GM21723 (cell line): ENCODE measurements at regions not wholly inside any gene's neighbourhood (a gene's known extent, or its start where the extent isn't known, plus 50 kb on each side); places are given as distances from the start of the nearest gene placed in this dataset.
"Not testable (repeated sequence)": the region's sequence is repeated elsewhere in the genome, so short reads cannot be mapped to it uniquely, and the experiment has no call there.

Source experiments
- ATAC-seq: cut with Tn5 transposase; IDR thresholded peaks from one replicate; pipeline ENCODE4 v1.9.1; 2021; ENCODE audit warnings: mild to moderate bottlenecking, moderate library complexity; ENCODE audit not compliant: unreplicated experiment

DNA sequence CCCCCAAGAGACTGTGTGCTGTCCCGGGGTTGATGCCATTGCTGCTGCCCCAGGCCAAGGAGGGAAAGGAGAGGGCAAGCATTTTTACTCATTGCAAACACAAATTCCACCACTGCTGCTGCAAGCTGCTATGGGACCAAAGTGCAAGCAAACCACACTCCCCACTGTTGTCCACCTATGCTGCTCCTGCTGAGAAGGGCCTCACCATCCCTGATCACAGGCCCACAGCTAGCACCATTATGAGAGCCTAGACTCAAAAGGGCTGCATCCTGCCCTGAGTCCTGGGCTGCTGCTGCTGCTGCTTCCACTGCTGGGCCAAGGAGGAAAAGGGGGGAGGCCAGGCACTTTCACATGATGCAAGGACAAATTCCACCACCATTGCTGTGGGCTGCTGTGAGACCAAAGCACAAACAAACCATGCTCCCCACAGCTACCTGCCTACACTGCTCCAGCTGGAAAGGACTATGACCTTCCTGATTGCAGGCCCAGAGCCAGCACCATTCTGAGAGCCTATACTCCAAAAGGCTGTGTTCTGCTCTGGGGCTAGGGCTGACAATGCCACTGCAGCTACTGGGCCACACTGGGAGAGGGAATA lies 218.2 kb upstream of the ZCCHC13 start:
- no peak for ATAC-seq

DNA sequence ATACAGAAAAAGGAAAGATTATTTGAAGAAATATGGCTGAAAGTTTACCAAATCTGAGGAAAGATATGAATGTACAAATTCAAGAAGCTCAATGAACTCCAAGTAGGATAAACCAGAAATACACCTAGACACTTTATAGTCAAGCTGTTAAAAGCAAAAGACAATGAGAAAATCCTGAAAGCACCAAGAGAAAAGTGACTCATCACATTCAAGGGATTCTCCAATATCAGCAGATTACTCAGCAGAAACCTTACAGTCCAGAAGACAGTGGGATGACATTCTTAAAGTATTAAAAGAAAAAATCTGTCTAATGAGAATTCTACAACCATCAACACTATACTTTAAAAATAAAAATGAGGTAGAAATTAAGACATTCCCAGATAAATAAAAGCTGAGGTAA lies 223.8 kb upstream of the ZCCHC13 start:
- ATAC-seq, result no peak

DNA sequence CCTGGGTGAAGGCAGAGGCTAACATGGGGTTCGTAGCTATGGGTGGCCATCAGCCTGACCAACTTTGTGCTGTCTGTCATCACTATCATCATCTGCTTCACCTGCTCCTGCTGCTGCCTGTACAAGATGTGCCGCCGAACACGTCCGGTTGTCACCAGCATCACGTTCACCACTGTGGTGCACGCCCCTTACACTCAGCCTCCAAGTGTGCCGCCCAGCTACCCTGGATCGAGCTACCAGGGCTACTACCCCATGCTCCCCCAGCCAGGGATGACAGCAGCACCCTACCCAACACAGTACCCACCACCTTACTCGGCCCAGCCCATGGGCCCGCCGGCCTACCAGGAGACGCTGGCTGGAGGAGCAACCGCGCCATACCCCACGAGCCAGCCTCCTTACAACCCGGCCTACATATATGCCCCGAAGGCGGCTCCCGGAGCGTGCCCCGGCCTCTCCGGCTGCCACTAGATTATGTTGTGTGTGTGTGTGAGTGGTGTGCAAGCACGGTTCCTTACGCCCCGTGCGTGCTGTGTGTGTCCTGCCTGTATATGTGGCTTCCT lies 213.4 kb upstream of the XIST start:
- ATAC-seq, result no peak

DNA sequence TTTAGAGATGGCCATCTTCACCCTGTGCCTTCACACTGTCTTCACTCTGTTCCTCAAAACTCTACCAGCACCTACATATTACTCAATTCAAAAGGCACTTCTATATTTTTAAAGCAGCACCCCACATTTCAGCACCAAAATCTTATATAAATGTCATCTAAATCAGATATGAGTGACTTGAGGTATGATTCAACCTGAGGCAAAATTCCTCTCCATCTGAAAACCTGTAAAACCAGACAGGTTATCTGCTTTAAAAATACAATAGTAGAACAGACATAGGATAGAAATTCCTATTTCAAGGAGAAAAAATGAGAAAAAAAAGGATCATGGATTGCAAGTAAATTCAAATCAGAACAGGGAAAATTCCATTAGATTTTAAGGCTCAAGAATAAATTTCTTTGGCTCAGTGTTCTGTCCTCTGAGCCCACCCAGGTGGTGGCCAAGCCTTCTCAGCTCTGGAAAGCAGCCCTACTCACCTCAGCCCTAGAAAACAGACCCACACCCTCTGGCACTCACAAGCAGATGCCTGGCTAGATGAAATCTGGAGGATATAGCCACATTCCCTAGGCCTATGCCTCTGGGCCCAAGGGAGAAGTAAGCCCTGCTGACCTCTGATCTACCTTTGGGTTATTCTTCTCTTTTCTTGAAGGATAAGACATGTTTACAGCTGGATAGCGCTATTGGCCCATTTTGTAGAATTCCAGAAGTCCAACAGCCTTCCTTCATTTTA lies 211.1 kb upstream of the XIST start:
- ATAC-seq, result no peak

DNA sequence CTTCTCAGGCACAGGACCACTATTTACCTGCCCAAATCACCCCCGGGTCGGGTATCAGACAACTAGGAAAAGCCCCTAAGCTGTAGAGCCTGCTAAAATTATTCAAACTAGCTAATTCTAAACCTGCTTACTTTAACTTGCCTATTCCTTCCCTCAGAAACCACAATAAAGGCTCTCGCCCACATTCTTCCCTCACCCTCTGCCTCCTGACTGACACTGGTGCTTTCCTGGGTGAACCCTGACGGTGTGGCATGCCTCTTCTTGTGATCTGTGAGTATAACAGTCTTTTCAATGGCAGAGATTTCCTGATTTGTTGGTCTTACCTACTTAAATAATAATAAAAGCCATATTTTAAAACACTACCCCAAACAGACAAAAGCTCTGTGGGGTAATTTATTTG lies 209.4 kb upstream of the XIST start:
- no peak for ATAC-seq

DNA sequence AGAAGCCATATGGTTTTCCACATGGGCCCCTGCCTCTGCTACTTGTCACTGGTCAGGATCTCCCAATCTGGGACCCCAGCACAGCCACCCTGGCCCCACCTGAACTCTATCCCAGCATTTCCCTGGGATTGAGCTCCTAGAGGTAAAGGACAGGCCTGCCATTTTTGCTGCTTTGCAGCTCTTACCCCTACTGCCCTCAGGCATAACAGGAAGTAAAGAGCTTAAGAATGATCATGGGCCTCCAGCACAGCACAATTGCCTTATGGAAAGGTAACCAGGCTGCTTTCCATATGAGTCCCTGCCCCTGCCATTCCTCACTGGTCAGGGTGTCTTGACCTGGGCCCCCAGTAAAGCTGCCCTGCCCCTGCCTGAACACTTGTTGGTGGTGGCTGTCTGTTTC lies 196.6 kb upstream of the XIST start:
- no peak for ATAC-seq

DNA sequence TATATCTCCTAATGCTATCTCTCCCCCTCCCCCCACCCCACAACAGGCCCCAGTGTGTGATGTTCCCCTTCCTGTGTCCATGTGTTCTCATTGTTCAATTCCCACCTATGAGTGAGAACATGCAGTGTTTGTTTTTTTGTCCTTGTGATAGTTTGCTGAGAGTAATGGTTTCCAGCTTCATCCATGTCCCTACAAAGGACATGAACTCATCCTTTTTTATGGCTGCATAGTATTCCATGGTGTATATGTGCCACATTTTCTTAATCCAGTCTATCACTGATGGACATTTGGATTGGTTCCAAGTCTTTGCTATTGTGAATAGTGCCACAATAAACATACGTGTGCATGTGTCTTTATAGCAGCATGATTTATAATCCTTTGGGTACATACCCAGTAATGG lies 181.6 kb upstream of the XIST start:
- ATAC-seq, result not testable (repeated sequence)

DNA sequence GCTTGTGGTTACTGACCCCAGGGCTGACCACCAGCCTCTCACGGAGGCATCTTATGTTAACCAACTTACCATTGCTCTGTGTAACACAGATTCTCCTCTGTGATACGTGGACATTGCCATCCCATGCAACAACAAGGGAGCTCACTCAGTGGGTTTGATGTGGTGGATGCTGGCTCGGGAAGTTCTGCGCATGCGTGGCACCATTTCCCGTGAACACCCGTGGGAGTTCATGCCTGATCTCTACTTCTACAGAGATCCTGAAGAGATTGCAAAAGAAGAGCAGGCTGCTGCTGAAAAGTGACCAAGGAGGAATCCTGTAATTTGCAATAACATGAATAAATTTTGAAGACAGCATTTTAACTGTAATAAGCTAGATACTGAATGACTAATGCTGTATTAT lies 179.0 kb upstream of the XIST start:
- not testable (repeated sequence) for ATAC-seq

DNA sequence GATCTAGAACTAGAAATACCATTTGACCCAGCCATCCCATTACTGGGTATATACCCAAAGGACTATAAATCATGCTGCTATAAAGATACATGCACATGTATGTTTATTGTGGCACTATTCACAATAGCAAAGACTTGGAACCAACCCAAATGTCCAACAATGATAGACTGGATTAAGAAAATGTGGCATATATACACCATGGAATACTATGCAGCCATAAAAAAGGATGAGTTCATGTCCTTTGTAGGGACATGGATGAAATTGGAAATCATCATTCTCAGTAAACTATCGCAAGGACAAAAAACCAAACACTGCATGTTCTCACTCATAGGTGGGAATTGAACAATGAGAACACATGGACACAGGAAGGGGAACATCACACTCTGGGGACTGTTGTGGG lies 178.3 kb upstream of the XIST start:
- ATAC-seq, result not testable (repeated sequence)

DNA sequence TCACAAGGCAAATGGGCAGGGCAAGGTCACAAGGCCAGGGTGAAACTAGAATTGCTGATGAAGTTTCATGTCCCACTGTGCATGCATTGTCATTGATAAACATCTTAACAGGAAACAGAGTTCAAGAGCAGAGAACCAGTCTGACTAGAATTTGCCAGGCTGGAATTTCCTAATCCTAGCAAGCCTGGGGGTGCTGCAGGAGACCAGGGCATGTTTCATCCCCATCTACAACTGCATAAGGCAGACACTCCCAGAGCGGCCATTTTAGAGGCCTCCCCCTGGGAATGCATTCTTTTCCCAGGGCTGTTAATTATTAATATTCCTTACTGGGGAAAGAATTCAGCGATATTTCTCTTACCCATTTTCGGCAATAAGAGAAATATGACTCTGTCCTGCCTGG lies 172.6 kb upstream of the XIST start:
- ATAC-seq, result not testable (repeated sequence)

DNA sequence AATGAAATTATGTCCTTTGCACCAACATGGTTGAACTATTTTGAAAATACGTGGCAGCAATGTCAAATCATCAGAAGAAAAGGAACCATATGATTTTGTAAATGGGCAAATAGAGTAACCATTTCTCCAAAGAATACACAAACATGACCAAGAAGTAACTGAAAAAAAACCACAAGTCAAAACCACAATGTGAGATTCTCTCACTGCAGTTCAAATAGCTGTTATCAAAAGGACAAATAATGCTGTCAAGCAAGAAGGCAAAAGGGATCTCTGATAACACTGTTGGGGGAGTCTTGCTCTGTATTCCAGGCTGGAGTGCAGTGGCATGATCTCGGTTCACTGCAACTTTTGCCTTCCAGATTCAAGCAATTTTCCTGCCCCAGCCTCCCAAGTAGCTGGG lies 170.7 kb upstream of the XIST start:
- no peak for ATAC-seq

DNA sequence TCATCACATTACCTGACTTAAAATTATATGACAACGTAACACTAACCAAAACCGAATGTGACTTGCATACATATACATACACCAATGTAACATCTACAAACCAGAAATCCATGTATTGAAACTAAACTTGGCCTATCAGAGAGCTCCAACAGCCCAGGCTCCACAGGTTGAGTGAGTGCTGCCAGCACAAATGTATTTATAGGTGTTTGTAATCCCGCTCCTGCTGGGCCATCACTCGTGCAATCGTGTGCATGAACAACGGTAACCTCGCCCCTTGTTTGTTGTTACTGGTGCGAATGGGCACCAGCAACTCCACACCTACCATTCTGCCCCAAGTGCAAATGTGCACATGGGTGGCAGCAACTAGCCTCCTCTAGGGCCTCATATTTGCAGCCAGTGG lies 165.7 kb upstream of the XIST start:
- no peak for ATAC-seq

DNA sequence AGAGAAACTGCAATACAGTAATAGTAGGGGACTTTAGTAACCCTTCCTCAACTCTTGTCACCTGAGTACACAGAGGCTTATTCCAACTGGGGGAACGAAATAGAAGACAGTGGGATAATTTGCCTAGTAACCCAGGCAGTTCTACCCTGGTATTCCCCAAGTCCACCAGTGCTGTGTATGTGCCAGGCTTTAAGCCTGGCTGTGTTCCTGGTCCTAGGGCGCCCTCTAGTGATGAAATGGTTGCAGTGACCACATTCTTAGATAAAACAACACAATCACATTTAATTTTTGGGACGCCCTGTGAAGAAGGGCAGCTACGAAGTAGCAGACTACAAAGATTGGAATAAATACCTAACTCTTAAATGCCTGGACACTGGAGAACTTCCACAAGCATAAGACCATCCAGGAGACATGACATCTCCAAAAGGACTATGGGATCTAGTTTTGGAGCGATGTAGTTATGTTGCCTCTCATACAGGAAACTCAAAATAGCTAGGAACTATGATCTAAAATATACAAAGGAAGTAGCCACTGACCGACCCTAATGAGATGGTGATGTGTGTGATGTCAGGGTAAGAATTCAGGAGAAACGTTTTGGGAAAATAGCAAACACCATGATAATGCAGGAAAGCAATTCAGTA lies 163.0 kb upstream of the XIST start:
- peak; percentile 98 for ATAC-seq

DNA sequence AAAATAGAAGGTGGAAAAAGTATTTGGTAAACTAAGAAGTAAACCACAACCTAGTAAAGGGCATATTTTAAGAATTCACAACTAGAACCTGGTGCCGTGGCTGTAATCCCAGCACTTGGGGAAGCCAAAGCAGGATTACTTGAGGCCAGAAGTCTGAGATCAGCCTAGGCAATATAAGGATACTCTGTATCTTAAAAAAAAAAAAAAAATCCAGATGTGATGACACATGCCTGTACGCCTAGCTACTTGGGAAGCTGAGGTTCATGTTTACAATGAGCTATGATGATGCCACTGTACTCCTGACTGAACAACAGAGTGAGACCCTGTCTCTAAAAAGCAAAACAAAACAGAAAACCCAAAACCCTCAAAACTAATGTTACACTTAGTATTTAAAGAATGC lies 156.5 kb upstream of the XIST start:
- ATAC-seq, result no peak

DNA sequence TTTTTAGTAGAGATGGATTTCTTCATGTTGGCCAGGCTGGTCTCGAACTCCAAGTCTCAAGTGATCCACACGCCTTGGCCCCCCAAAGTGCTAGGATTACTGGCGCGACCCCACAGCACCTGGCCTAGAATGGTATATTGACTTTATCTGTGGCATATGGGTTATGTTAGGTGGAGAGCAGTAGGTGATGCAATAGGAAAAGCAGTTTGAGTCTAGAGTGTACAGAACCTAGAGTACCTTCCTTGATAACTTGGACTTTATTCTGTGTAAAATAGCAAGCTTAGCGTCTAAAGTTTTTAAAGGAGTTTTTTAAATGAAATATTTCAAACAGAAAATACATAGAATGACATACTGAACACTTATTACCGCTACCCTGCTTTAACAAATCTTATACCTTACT lies 139.5 kb upstream of the XIST start:
- no peak for ATAC-seq

DNA sequence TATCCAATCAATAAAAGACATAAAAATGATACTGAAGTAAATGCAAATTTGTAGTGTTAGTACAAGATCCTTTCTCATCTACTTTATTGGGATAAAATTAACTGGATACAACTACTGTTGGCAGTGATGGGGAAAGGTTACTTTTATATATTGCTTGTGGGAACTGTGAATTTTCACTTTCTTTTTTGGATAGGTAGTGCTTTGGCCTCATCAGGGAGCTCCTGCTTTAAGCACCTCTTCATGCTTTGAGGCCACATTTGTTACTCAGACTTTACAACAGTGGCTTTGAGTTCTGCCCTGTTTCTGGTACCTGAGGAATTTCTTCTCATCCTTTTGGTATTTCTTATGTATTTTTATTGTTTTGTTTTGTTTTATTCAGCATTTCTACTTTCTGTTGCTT lies 134.7 kb upstream of the XIST start:
- ATAC-seq, result peak; percentile 54

DNA sequence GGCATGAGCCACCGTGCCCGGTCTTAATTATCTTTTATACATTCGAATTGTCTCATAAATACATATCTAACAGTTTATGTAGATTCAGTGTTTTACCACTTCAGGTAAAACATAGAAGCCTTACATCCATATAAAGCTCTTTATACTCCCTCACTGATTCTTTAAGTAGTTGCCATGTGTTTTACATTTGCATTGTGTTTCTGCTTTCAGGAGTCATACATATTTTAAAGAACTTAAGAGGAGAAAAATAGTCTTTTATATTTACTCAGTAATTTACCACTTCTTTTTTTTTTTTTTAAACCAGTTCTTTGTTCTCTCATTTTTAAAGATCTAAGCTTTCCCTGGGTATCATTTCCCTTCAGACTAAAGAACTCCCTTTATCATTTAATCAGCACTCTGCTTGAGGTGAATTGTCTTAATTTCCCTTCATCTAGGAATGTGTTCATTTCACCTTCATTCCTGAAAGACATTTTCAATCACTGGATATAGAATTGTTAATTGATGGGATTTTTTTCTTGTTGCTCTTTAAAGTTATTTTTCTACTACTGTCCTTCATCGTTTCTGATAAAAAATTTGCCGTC lies 127.1 kb upstream of the XIST start:
- ATAC-seq, result no peak

DNA sequence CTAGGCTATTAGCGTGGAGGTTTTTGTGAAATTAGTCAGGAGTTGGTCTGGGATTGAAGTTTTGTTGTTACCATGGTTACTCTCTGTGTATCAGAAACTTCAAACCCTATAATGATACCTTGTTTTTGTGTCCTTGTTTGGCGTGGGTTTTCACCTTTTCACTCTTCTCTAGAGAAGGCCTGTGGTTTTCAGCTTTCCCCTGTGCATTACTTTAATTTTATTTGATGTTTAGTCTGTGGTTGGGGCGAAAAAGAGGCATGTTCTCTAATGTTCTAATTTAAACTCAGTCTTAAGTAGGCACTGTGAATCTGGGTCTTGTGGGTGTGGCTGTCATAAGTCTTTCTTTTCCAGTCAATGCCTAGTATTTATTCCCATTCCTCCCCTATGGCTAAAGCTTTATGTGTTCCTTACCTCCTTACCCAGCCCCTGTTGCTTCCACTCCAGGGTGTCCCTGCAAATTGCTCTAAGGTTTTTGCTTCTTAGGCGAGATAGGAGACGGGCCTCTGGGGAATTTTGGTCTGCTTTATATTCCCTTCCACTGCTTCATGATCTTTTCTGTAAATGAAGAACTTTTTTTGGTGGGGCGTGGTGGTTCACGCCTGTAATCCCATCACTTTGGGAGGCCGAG lies 125.1 kb upstream of the XIST start:
- ATAC-seq, result peak; percentile 91

DNA sequence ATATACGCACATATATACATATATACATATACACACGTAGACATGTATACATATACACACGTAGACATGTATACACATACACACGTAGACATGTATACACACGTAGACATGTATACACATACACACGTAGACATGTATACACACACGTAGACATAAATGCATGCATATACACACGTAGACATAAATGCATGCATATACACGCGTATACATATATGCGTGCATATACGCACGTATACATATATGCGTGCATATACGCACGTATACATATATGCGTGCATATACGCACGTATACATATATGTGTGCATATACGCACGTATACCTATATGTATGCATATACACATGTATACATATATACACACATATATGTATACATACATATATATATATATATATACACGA lies 114.9 kb upstream of the XIST start:
- not testable (repeated sequence) for ATAC-seq

DNA sequence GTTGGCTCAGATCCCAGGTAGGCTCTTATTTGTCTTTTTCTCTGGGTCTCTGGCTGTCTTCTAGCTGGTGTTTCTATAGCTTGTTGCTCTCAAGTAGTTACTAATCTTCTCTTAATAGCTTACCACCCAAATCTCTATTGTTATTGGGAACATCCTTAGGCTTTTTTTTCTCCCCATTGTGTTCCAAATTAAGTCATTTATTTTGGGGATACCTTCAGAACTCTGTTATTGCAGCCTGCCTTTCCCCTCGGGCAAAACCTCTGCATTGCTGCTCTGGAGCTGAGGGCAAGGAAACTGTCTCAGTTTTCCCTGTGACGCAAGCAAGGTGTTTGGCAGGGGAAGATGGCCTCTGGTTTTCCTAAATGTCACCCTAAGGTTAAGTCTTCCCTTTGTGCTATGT lies 113.3 kb upstream of the XIST start:
- ATAC-seq, result no peak

DNA sequence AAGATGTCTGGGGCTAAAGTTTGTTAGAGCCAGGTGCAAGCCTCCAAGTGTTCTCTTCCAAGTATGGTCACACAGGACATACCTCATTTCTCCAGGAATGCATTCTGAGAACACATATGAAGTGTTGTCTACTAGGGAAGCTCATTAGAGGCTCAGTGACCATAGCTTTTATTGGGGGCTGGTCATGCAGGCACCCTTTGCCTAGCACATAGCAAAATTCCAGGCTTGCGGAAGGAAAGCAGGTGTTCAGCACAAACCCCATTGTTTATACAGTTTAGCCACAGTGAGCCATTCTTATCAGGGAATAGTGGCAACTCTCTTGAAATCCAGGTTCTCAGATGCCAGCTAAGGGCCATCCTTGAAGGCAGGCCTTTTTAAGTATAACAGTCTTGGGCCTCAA lies 112.1 kb upstream of the XIST start:
- ATAC-seq, result no peak
